HEK293T (cell line): ENCODE measurements at regions not wholly inside any gene's neighbourhood (a gene's known extent, or its start where the extent isn't known, plus 50 kb on each side); places are given as distances from the start of the nearest gene placed in this dataset.

Experiments used
- CTCF ChIA-PET: fragments of 350-600 bp; formaldehyde crosslinking; extraction: SDS; loops from one replicate; lab custom pipeline; 2021; ENCODE audit warnings: antibody characterized with exemption, inconsistent platforms; lab: Yijun Ruan, JAX
- POLR2A ChIA-PET: fragments of 350-600 bp; formaldehyde crosslinking; extraction: SDS; loops from one replicate; lab custom pipeline; 2020; ENCODE audit warnings: antibody characterized with exemption, inconsistent platforms; lab: Yijun Ruan, JAX
- DNase-seq: peaks from one replicate; pipeline ENCODE4 v3.0.0; 2012; ENCODE audit warnings: mixed read lengths; ENCODE audit errors: extremely low spot score
- ARNT ChIP-seq: fragments of 450-650 bp; IDR thresholded peaks from 2 replicates; pipeline ENCODE4 v1.6.1; 2017; ENCODE audit warnings: mild to moderate bottlenecking
- BHLHE40 ChIP-seq: fragments of 450-650 bp; IDR thresholded peaks from 2 replicates; pipeline ENCODE4 v1.6.1; 2016; ENCODE audit warnings: mild to moderate bottlenecking, moderate library complexity, borderline replicate concordance
- CTBP1 ChIP-seq: fragments of 450-650 bp; IDR thresholded peaks from 2 replicates; pipeline ENCODE4 v1.6.1; 2016; ENCODE audit warnings: borderline replicate concordance
- ELF4 ChIP-seq: fragments of 450-650 bp; IDR thresholded peaks from 2 replicates; pipeline ENCODE4 v1.6.1; 2017; ENCODE audit warnings: antibody characterized with exemption
- FOXA1 ChIP-seq: fragments of 450-650 bp; IDR thresholded peaks from 2 replicates; pipeline ENCODE4 v1.6.1; 2016; ENCODE audit warnings: mild to moderate bottlenecking
- FOXK2 ChIP-seq: fragments of 450-650 bp; IDR thresholded peaks from 2 replicates; pipeline ENCODE4 v1.6.1; 2016; ENCODE audit warnings: mild to moderate bottlenecking
- FOXM1 ChIP-seq: fragments of 450-650 bp; IDR thresholded peaks from 2 replicates; pipeline ENCODE4 v1.6.1; 2017; ENCODE audit warnings: mild to moderate bottlenecking, borderline replicate concordance
- HDGF ChIP-seq: fragments of 450-650 bp; IDR thresholded peaks from 2 replicates; pipeline ENCODE4 v1.6.1; 2017; ENCODE audit warnings: antibody characterized with exemption, borderline replicate concordance
- L3MBTL2 ChIP-seq: fragments of 450-650 bp; conservative IDR thresholded peaks from 2 replicates; pipeline ENCODE4 v1.6.1; 2016; ENCODE audit warnings: mild to moderate bottlenecking
- LEF1 ChIP-seq: fragments of 450-650 bp; IDR thresholded peaks from 2 replicates; pipeline ENCODE4 v1.6.1; 2017; ENCODE audit warnings: mild to moderate bottlenecking, borderline replicate concordance
- NFRKB ChIP-seq: fragments of 450-650 bp; IDR thresholded peaks from 2 replicates; pipeline ENCODE4 v1.6.1; 2016; ENCODE audit warnings: mild to moderate bottlenecking, moderate library complexity
- PKNOX1 ChIP-seq: fragments of 450-650 bp; IDR thresholded peaks from 2 replicates; pipeline ENCODE4 v1.6.1; 2016
- SP1 ChIP-seq: fragments of 450-650 bp; IDR thresholded peaks from 2 replicates; pipeline ENCODE4 v1.6.1; 2017
- SUZ12 ChIP-seq: fragments of 450-650 bp; IDR thresholded peaks from 2 replicates; pipeline ENCODE4 v1.6.1; 2016; ENCODE audit warnings: mild to moderate bottlenecking
- TARDBP ChIP-seq: fragments of 450-650 bp; IDR thresholded peaks from 2 replicates; pipeline ENCODE4 v1.6.1; 2016
- ZNF384 ChIP-seq: fragments of 450-650 bp; IDR thresholded peaks from 2 replicates; pipeline ENCODE4 v1.6.1; 2016

- TF ChIP-seq BHLHE40 (no peak), ZNF384 (no peak), LEF1 (no peak), SP1 (no peak), FOXM1 (no peak), L3MBTL2 (no peak), ELF4 (no peak), ARNT (no peak), HDGF (no peak), FOXA1 (no peak), NFRKB (no peak), PKNOX1 (no peak), CTBP1 (no peak), FOXK2 (no peak), SUZ12 (no peak), TARDBP (no peak)
- ChIA-PET CTCF (no interaction called here), POLR2A (no interaction called here)
- peak; percentile 7 for DNase-seq
Observed at GRCh38 chr5:85108471-85108870, 723.8 kb upstream of the EDIL3 start.

- POLR2A ChIA-PET = no interaction called here
Observed at GRCh38 chr5:85109616-85110015, 724.9 kb upstream of the EDIL3 start.

GRCh38 chr5:85132269-85132668 lies 747.6 kb upstream of the EDIL3 start:
- POLR2A ChIA-PET = no interaction called here
- DNase-seq = no peak
- CTCF ChIA-PET = no interaction called here
- TF ChIP-seq NFRKB (no peak), FOXM1 (no peak), SUZ12 (no peak), TARDBP (no peak), ARNT (no peak), HDGF (no peak), L3MBTL2 (no peak), ZNF384 (no peak), LEF1 (no peak)

More at GRCh38 chr5:85109616-85110015, 724.9 kb upstream of the EDIL3 start:
- TF ChIP-seq CTBP1 (no peak), ZNF384 (no peak), SUZ12 (no peak)
- CTCF ChIA-PET = no interaction called here
- no peak for DNase-seq

GRCh38 chr5:85140471-85140870 lies 755.8 kb upstream of the EDIL3 start:
- ChIA-PET POLR2A (no interaction called here), CTCF (no interaction called here)
- TF ChIP-seq BHLHE40 (no peak), CTBP1 (no peak), HDGF (no peak), FOXA1 (no peak), TARDBP (no peak), SP1 (no peak), PKNOX1 (no peak), NFRKB (no peak), L3MBTL2 (no peak), ELF4 (no peak), FOXK2 (no peak), FOXM1 (no peak), ARNT (no peak), SUZ12 (no peak), LEF1 (no peak), ZNF384 (no peak)
- DNase-seq = no peak

GRCh38 chr5:85143138-85143537 lies 758.5 kb upstream of the EDIL3 start:
- POLR2A ChIA-PET = no interaction called here
- no peak for TF ChIP-seq HDGF
- no peak for TF ChIP-seq ARNT
- TF ChIP-seq ELF4 = no peak
- TF ChIP-seq TARDBP = no peak
- TF ChIP-seq LEF1 = no peak
- TF ChIP-seq FOXA1 = no peak
- no peak for TF ChIP-seq SP1
- no peak for TF ChIP-seq CTBP1
- no peak for TF ChIP-seq BHLHE40
- no peak for TF ChIP-seq FOXM1
- TF ChIP-seq ZNF384 = no peak
- TF ChIP-seq NFRKB = no peak
- TF ChIP-seq L3MBTL2 = no peak
- no peak for TF ChIP-seq SUZ12
- TF ChIP-seq PKNOX1 = no peak
- TF ChIP-seq FOXK2 = no peak
- CTCF ChIA-PET = no interaction called here
- DNase-seq = no peak

- ChIA-PET POLR2A (no interaction called here), CTCF (no interaction called here)
- DNase-seq = no peak
- TF ChIP-seq NFRKB = no peak
- no peak for TF ChIP-seq CTBP1
- TF ChIP-seq BHLHE40 = no peak
Observed at GRCh38 chr5:85148701-85149100, 764.0 kb upstream of the EDIL3 start.

GRCh38 chr5:85159395-85159794 lies 774.7 kb upstream of the EDIL3 start:
- TF ChIP-seq LEF1 (no peak), ZNF384 (no peak), L3MBTL2 (no peak), CTBP1 (no peak), BHLHE40 (no peak), ARNT (no peak), PKNOX1 (no peak), FOXM1 (no peak), HDGF (no peak), NFRKB (no peak), ELF4 (no peak), SUZ12 (no peak), TARDBP (no peak), SP1 (no peak), FOXK2 (no peak), FOXA1 (no peak)
- no peak for DNase-seq
- ChIA-PET POLR2A (no interaction called here), CTCF (interaction anchor here (0.6 kb wide), 1 partner anchor 1163 kb away, joined by 3 read pairs; no protein-coding TSS in a partner anchor)
